Stimulated activated effector memory CD8-positive, alpha-beta T cell treated with anti-CD3 and anti-CD28 coated beads, Interleukin-12 subunit alpha, Interleukin-12 subunit beta, amount 100 ng/mL, for 72 hours (primary cell): ENCODE measurements at regions not wholly inside any gene's neighbourhood (a gene's known extent, or its start where the extent isn't known, plus 50 kb on each side); places are given as distances from the start of the nearest gene placed in this dataset.

Source experiments
- ATAC-seq: fragments of 150-1000 bp; cut with Tn5 transposase; 2 replicates; pipeline ENCODE4 v1.10.0; 2021
- DNase-seq, 2 donors: peaks; one replicate each; pipeline ENCODE4 v3.0.0; 2021 to 2022; ENCODE audit warnings: low spot score in 2 of 2
- H3K27ac Mint-ChIP-seq: one replicate; pipeline ENCODE4 v1.8.0; 2022; ENCODE audit warnings: mild to moderate bottlenecking, mixed read lengths
- H3K36me3 Mint-ChIP-seq: one replicate; pipeline ENCODE4 v1.8.0; 2022; ENCODE audit warnings: mild to moderate bottlenecking, mixed read lengths
- H3K4me1 Mint-ChIP-seq: one replicate; pipeline ENCODE4 v1.8.0; 2022; ENCODE audit warnings: mixed read lengths
- H3K4me3 Mint-ChIP-seq: one replicate; pipeline ENCODE4 v1.8.0; 2022; ENCODE audit warnings: mild to moderate bottlenecking, mixed read lengths
- H3K9me3 Mint-ChIP-seq: one replicate; pipeline ENCODE4 v1.8.0; 2022; ENCODE audit warnings: mixed read lengths

- ATAC-seq, result no peak
- Mint-ChIP-seq H3K4me1 (no peaks in the 10 kb centered on the region), H3K4me3 (no peak overlapping the region), H3K27ac (no peak overlapping the region), H3K36me3 (no peaks in the 10 kb centered on the region), H3K9me3 (no peaks in the 10 kb centered on the region)
- no peak for DNase-seq
Measured at GRCh38 chr5:124669956-124670721, 76.3 kb downstream of the ZNF608 start.

GRCh38 chr5:124669300-124669648 lies 77.2 kb downstream of the ZNF608 start:
- H3K9me3 Mint-ChIP-seq, result no peaks in the 10 kb centered on the region
- no peak overlapping the region for H3K27ac Mint-ChIP-seq
- no peak for DNase-seq
- H3K4me3 Mint-ChIP-seq, result no peak overlapping the region
- H3K36me3 Mint-ChIP-seq, result no peaks in the 10 kb centered on the region
- no peaks in the 10 kb centered on the region for H3K4me1 Mint-ChIP-seq
- ATAC-seq, result no peak

GRCh38 chr5:124668353-124669299 lies 77.8 kb downstream of the ZNF608 start:
- DNase-seq, result no peak
- Mint-ChIP-seq H3K27ac (no peak overlapping the region), H3K4me3 (no peak overlapping the region), H3K4me1 (no peaks in the 10 kb centered on the region), H3K36me3 (no peaks in the 10 kb centered on the region), H3K9me3 (no peaks in the 10 kb centered on the region)
- ATAC-seq, result no peak

GRCh38 chr5:124665625-124666024 lies 80.8 kb downstream of the ZNF608 start:
- H3K4me1 Mint-ChIP-seq, result no peaks in the 10 kb centered on the region
- no peak overlapping the region for H3K27ac Mint-ChIP-seq
- H3K36me3 Mint-ChIP-seq, result no peaks in the 10 kb centered on the region
- no peaks in the 10 kb centered on the region for H3K9me3 Mint-ChIP-seq
- DNase-seq (no peak), ATAC-seq (no peak)
- H3K4me3 Mint-ChIP-seq, result no peak overlapping the region

GRCh38 chr5:124665035-124665434 lies 81.4 kb downstream of the ZNF608 start:
- ATAC-seq (no peak), DNase-seq (no peak)
- Mint-ChIP-seq H3K27ac (no peak overlapping the region), H3K4me3 (no peak overlapping the region), H3K4me1 (no peaks in the 10 kb centered on the region), H3K9me3 (no peaks in the 10 kb centered on the region), H3K36me3 (no peaks in the 10 kb centered on the region)

- ATAC-seq (no peak), DNase-seq (no peak)
- H3K36me3 Mint-ChIP-seq, result no peaks in the 10 kb centered on the region
- H3K27ac Mint-ChIP-seq, result no peak overlapping the region
- no peaks in the 10 kb centered on the region for H3K4me1 Mint-ChIP-seq
- H3K9me3 Mint-ChIP-seq, result no peaks in the 10 kb centered on the region
- no peak overlapping the region for H3K4me3 Mint-ChIP-seq
Measured at GRCh38 chr5:124664287-124664686, 82.2 kb downstream of the ZNF608 start.

- H3K4me1 Mint-ChIP-seq, result no peaks in the 10 kb centered on the region
- H3K27ac Mint-ChIP-seq, result no peak overlapping the region
- ATAC-seq, result no peak
- no peaks in the 10 kb centered on the region for H3K36me3 Mint-ChIP-seq
- H3K9me3 Mint-ChIP-seq, result no peaks in the 10 kb centered on the region
- no peak for DNase-seq
- H3K4me3 Mint-ChIP-seq, result no peak overlapping the region
Measured at GRCh38 chr5:124663101-124663506, 83.3 kb downstream of the ZNF608 start.

GRCh38 chr5:124662181-124662781 lies 84.2 kb downstream of the ZNF608 start:
- H3K4me1 Mint-ChIP-seq, result no peaks in the 10 kb centered on the region
- no peaks in the 10 kb centered on the region for H3K36me3 Mint-ChIP-seq
- H3K9me3 Mint-ChIP-seq, result no peaks in the 10 kb centered on the region
- no peak for ATAC-seq
- no peak overlapping the region for H3K4me3 Mint-ChIP-seq
- H3K27ac Mint-ChIP-seq, result no peak overlapping the region
- no peak for DNase-seq

GRCh38 chr5:124661317-124662141 lies 84.9 kb downstream of the ZNF608 start:
- H3K36me3 Mint-ChIP-seq, result no peaks in the 10 kb centered on the region
- no peak for DNase-seq
- H3K9me3 Mint-ChIP-seq, result no peaks in the 10 kb centered on the region
- ATAC-seq, result no peak
- no peak overlapping the region for H3K27ac Mint-ChIP-seq
- H3K4me1 Mint-ChIP-seq, result no peaks in the 10 kb centered on the region
- no peak overlapping the region for H3K4me3 Mint-ChIP-seq

GRCh38 chr5:124660229-124661093 lies 86.0 kb downstream of the ZNF608 start:
- ATAC-seq (no peak), DNase-seq (no peak)
- no peak overlapping the region for H3K4me3 Mint-ChIP-seq
- H3K4me1 Mint-ChIP-seq, result no peaks in the 10 kb centered on the region
- no peaks in the 10 kb centered on the region for H3K9me3 Mint-ChIP-seq
- H3K27ac Mint-ChIP-seq, result no peak overlapping the region
- no peaks in the 10 kb centered on the region for H3K36me3 Mint-ChIP-seq

- ATAC-seq (no peak), DNase-seq (no peak)
- H3K4me3 Mint-ChIP-seq, result no peak overlapping the region
- H3K9me3 Mint-ChIP-seq, result no peaks in the 10 kb centered on the region
- H3K4me1 Mint-ChIP-seq, result no peaks in the 10 kb centered on the region
- H3K36me3 Mint-ChIP-seq, result no peaks in the 10 kb centered on the region
- no peak overlapping the region for H3K27ac Mint-ChIP-seq
Measured at GRCh38 chr5:124659798-124660197, 86.6 kb downstream of the ZNF608 start.

- no peak for ATAC-seq
- Mint-ChIP-seq H3K36me3 (no peaks in the 10 kb centered on the region), H3K4me3 (no peak overlapping the region), H3K9me3 (no peaks in the 10 kb centered on the region), H3K27ac (no peak overlapping the region), H3K4me1 (no peaks in the 10 kb centered on the region)
- DNase-seq, result no peak
Measured at GRCh38 chr5:124658867-124659557, 87.4 kb downstream of the ZNF608 start.

GRCh38 chr5:124655921-124656511 lies 90.4 kb downstream of the ZNF608 start:
- no peaks in the 10 kb centered on the region for H3K9me3 Mint-ChIP-seq
- ATAC-seq, result no peak
- no peak overlapping the region for H3K27ac Mint-ChIP-seq
- no peaks in the 10 kb centered on the region for H3K36me3 Mint-ChIP-seq
- H3K4me3 Mint-ChIP-seq, result no peak overlapping the region
- H3K4me1 Mint-ChIP-seq, result peaks cover 5% of the 10 kb centered on the region
- no peak for DNase-seq
